AG09319 (cell line): ENCODE measurements at regions not wholly inside any gene's neighbourhood (a gene's known extent, or its start where the extent isn't known, plus 50 kb on each side); places are given as distances from the start of the nearest gene placed in this dataset.

Experiments used
- DNase-seq: peaks from one replicate; pipeline ENCODE4 v3.0.0-alpha.2; 2010; ENCODE audit warnings: low read depth; ENCODE audit errors: extremely low read depth
- CTCF ChIP-seq: IDR thresholded peaks from 2 replicates; pipeline ENCODE4 v1.5.1; 2011; ENCODE audit warnings: low read depth, mild to moderate bottlenecking, inconsistent platforms, low read length, moderate library complexity

GRCh38 chr6:121515630-121516265 lies 80.3 kb downstream of the GJA1 start:
- DNase-seq, result no peak
- no peak for TF ChIP-seq CTCF

GRCh38 chr6:121516331-121516730 lies 80.9 kb downstream of the GJA1 start:
- DNase-seq, result no peak
- TF ChIP-seq CTCF, result no peak

- TF ChIP-seq CTCF, result no peak
- peak; percentile 51 for DNase-seq
Observed at GRCh38 chr6:121520337-121521163, 85.1 kb downstream of the GJA1 start.

- TF ChIP-seq CTCF, result no peak
Observed at GRCh38 chr6:121521164-121521555, 85.7 kb downstream of the GJA1 start.

GRCh38 chr6:121522265-121522664 lies 86.8 kb downstream of the GJA1 start:
- peak; percentile 46 for DNase-seq
- no peak for TF ChIP-seq CTCF

More at GRCh38 chr6:121521164-121521555, 85.7 kb downstream of the GJA1 start:
- DNase-seq, result no peak

- DNase-seq, result no peak
- no peak for TF ChIP-seq CTCF
Observed at GRCh38 chr6:121522771-121523386, 87.4 kb downstream of the GJA1 start.

GRCh38 chr6:121523628-121524027 lies 88.2 kb downstream of the GJA1 start:
- no peak for DNase-seq
- no peak for TF ChIP-seq CTCF
